ENCODE measurements at regions not wholly inside any gene's neighbourhood (a gene's known extent, or its start where the extent isn't known, plus 50 kb on each side); places are given as distances from the start of the nearest gene placed in this dataset.

DNA sequence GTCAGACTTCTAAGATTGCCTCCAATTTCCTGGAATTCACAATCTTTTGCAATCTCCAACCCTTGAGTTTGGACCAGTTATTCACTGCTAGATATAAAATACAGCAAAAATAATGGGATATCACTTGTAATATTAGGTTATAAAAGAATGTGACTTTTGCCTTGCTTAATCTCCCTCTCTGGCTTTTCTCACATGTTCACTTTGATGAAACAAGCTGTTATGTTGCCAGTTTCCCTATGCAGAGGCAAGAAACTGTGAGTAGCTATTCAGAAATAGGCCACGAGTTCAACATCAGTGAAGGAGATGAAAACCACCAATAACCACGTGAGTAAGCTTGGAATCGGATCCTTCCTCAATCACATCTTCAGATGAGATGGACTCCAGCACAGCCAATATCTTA lies 842.7 kb downstream of the RNF144A start:
- TF ChIP-seq CTCF (IDR thresholded peaks at IDR 0.05) (no peak), POLR2A (IDR thresholded peaks at IDR 0.05) (no peak)
